GM12878 (cell line): ENCODE measurements at regions not wholly inside any gene's neighbourhood (a gene's known extent, or its start where the extent isn't known, plus 50 kb on each side); places are given as distances from the start of the nearest gene placed in this dataset.

ENCODE experiments used
- ATAC-seq: fragments of 200-7000 bp; cut with Tn5 transposase; 3 replicates; pipeline ENCODE4 v1.9.1; 2020; ENCODE audit warnings: mild to moderate bottlenecking, moderate library complexity
- BruUV-seq: library from RNA; stranded (reverse); fragments of 400-500 nt; replicated peaks from 2 replicates; lab custom pipeline; 2021; lab: Mats Ljungman, UMichigan
- CTCF ChIA-PET: fragments of 300-600 bp; sonication (Branson Sonifier 250); formaldehyde crosslinking; extraction: SDS; loops from one replicate; lab custom pipeline; 2021; ENCODE audit warnings: inconsistent platforms; lab: Yijun Ruan, JAX
- POLR2A ChIA-PET: fragments of 350-600 bp; formaldehyde crosslinking; extraction: SDS; loops from one replicate; lab custom pipeline; 2021; ENCODE audit warnings: inconsistent platforms; lab: Charles Lee
- RAD21 ChIA-PET: fragments of 300-600 bp; sonication (Branson Sonifier 250); formaldehyde crosslinking; loops from one replicate; lab custom pipeline; 2023; ENCODE audit warnings: antibody characterized with exemption; ENCODE audit not compliant: unreplicated experiment; lab: Charles Lee
- SMC1A ChIA-PET: fragments of 300-600 bp; sonication (Branson Sonifier 250); formaldehyde crosslinking; loops from one replicate; lab custom pipeline; 2023; ENCODE audit not compliant: unreplicated experiment, uncharacterized antibody; lab: Charles Lee
- DNase-seq: peaks from one replicate; pipeline ENCODE4 v3.0.0-alpha.2; 2011; ENCODE audit warnings: low read depth, low spot score
- FAIRE-seq: peaks from 3 replicates; lab custom pipeline; 2011; peaks lifted over from hg19 to GRCh38; lab: Jason Lieb, UNC
- H2AFZ ChIP-seq: 2 replicates; pipeline ENCODE4 v1.6.0; 2011; ENCODE audit warnings: low read depth, low read length, control low read depth; ENCODE audit not compliant: control insufficient read depth
- H3K27ac ChIP-seq: 2 replicates; pipeline ENCODE4 v1.5.1; 2011; ENCODE audit warnings: control low read depth; ENCODE audit not compliant: control insufficient read depth, insufficient read depth
- H3K27me3 ChIP-seq, 2 experiments: replicated peaks in 1 of 2; 2 replicates each; pipeline versions ENCODE4 v1.6.0 to v1.6.1; 2011; ENCODE audit warnings: low read length in 1 of 2; ENCODE audit not compliant: control insufficient read depth in 2 of 2, insufficient read depth in 2 of 2
- H3K36me3 ChIP-seq, 2 experiments: 2 replicates each; pipeline ENCODE4 v1.5.1; 2011; ENCODE audit warnings: low read length in 1 of 2; ENCODE audit not compliant: control insufficient read depth in 2 of 2, insufficient read depth in 2 of 2
- H3K4me1 ChIP-seq: 2 replicates; pipeline ENCODE4 v1.6.1; 2011; ENCODE audit warnings: mild to moderate bottlenecking, low read length, moderate library complexity, mixed read lengths; ENCODE audit not compliant: control insufficient read depth, insufficient read depth
- H3K4me2 ChIP-seq: 2 replicates; pipeline ENCODE4 v1.6.0; 2011; ENCODE audit warnings: control low read depth; ENCODE audit not compliant: control insufficient read depth, insufficient read depth
- H3K4me3 ChIP-seq: fragments of 200-600 bp; sonication (generic); 2 replicates; pipeline ENCODE4 v1.5.1; 2016
- H3K79me2 ChIP-seq: 2 replicates; pipeline ENCODE4 v1.6.0; 2011; ENCODE audit warnings: low read length; ENCODE audit not compliant: control insufficient read depth, insufficient read depth
- H3K9ac ChIP-seq: 2 replicates; pipeline ENCODE4 v1.8.0; 2011; ENCODE audit warnings: low read length, control low read depth, mixed read lengths; ENCODE audit not compliant: control insufficient read depth, insufficient read depth
- H3K9me3 ChIP-seq: replicated peaks from 3 replicates; pipeline ENCODE4 v1.5.1; 2011; ENCODE audit warnings: mild to moderate bottlenecking, low read length; ENCODE audit not compliant: control insufficient read depth, insufficient read depth
- H4K20me1 ChIP-seq: 2 replicates; pipeline ENCODE4 v1.6.0; 2011; ENCODE audit not compliant: control insufficient read depth, insufficient read depth
- CBX3 ChIP-seq: fragments of 200-600 bp; sonication (generic); IDR thresholded peaks from 2 replicates; pipeline ENCODE4 v1.6.1; 2016; ENCODE audit warnings: low read depth, borderline replicate concordance
- CHD2 ChIP-seq: IDR thresholded peaks from 2 replicates; pipeline ENCODE4 v1.6.1; 2011; ENCODE audit warnings: low read depth, low read length, improper control_type of control experiment, borderline replicate concordance
- FOS ChIP-seq: IDR thresholded peaks from 3 replicates; pipeline ENCODE4 v1.6.1; 2011; ENCODE audit warnings: borderline replicate concordance; ENCODE audit not compliant: insufficient read length; ENCODE audit errors: extremely low read depth
- NR2C1 ChIP-seq: fragments of 450-650 bp; IDR thresholded peaks from 2 replicates; pipeline ENCODE4 v1.6.1; 2017; ENCODE audit warnings: antibody characterized with exemption, mild to moderate bottlenecking, moderate library complexity
- POLR2AphosphoS2 ChIP-seq: IDR thresholded peaks from 2 replicates; pipeline ENCODE4 v1.6.1; 2011; ENCODE audit warnings: low read depth, mild to moderate bottlenecking, low read length, improper control_type of control experiment, moderate library complexity
- RAD51 ChIP-seq: fragments of 450-650 bp; IDR thresholded peaks from 2 replicates; pipeline ENCODE4 v1.6.1; 2016; ENCODE audit warnings: moderate library complexity, mild to moderate bottlenecking, inconsistent platforms
- TAF1 ChIP-seq: IDR thresholded peaks from 2 replicates; pipeline ENCODE4 v1.6.1; 2011; ENCODE audit warnings: mild to moderate bottlenecking, low read depth, low read length, borderline replicate concordance
- WGBS: methylation state at CpG from one replicate; pipeline ENCODE4 v1.1.6; 2016; ENCODE audit warnings: low lambda C conversion rate; ENCODE audit not compliant: insufficient replicate concordance, insufficient coverage; ENCODE audit errors: missing lambda C conversion rate; 5-methylcytosine and 5-hydroxymethylcytosine counted together
- in situ Hi-C: fragments of 300-500 bp; cut with MboI; formaldehyde crosslinking; loops from 9 replicates; pipeline ENCODE4 v1.14.3; 2018; ENCODE audit warnings: mixed read lengths
- intact Hi-C: fragments of 100-400 bp; cut with micrococcal nuclease; formaldehyde crosslinking; loops from one replicate; pipeline ENCODE4 v1.14.2; 2022; ENCODE audit not compliant: unreplicated experiment
- TF ChIP-seq, protein P1 (sequence below): fragments of 450-650 bp; IDR thresholded peaks from 2 replicates; pipeline ENCODE4 v1.6.1; 2018; ENCODE audit warnings: mild to moderate bottlenecking, low read depth, moderate library complexity; ENCODE audit not compliant: partially characterized antibody
- TF ChIP-seq, protein P2 (sequence below): fragments of 450-650 bp; formaldehyde crosslinking; IDR thresholded peaks from 2 replicates; pipeline ENCODE4 v1.4.0; 2020; ENCODE audit warnings: mild to moderate bottlenecking, moderate library complexity
- TF ChIP-seq, protein P3 (sequence below): fragments of 450-650 bp; IDR thresholded peaks from 2 replicates; pipeline ENCODE4 v1.6.1; 2017; ENCODE audit warnings: borderline replicate concordance
- TF ChIP-seq, protein P4 (sequence below): fragments of 450-650 bp; IDR thresholded peaks from 2 replicates; pipeline ENCODE4 v1.6.1; 2017; ENCODE audit warnings: mild to moderate bottlenecking, moderate library complexity

DNA sequence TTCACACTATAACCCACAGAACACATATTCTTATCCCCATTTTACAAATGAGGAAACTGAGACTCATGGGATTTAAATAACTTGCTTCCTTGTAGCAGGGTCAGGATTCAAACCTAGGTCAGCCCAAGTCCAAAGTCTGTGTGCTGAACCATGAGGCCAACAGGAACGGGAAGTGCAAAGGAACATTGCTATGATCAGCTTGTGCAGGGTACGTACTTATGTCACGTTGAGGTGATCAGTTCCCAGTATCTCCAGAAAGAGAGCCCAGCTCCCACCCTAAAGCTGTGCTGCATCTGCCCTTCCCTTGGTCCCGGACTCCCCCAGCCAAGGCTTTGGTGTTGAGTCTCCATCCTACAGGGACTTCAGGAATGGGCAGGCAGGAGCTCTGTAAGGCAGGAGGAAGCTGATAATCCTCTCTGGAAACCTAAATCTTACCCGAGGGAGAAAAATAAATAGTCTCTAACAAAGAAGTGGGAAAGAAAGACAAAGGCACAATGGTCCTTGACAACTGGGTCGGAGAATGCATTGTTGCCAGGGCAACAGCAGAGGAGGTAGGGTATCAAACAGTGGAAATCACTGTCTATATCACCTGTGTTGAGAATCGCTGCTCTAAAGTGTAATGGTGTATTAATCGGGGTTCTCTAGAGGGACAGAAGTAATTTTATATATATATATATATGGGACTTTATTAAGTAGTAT, 82.5 kb upstream of the FICD start:
- WGBS: 14% methylated on average over 8 of the region's 8 CpGs
- H3K9me3 ChIP-seq: no peaks in the 10 kb centered on the region
- no peaks in the 10 kb centered on the region for H4K20me1 ChIP-seq
- no peak overlapping the region for H3K27ac ChIP-seq
- DNase-seq: no peak
- ChIA-PET SMC1A (no interaction called here), RAD21 (no interaction called here), CTCF (interaction anchor here (1.0 kb wide), 1 partner anchor 25 kb away, joined by 3 read pairs; no protein-coding TSS in a partner anchor), POLR2A (no interaction called here)
- intact Hi-C loops: no loop called here
- H3K36me3 ChIP-seq: no peaks in the 10 kb centered on the region
- FAIRE-seq: no peak
- no peak overlapping the region for H3K4me3 ChIP-seq
- H3K9ac ChIP-seq: no peak overlapping the region
- no peaks in the 10 kb centered on the region for H3K4me1 ChIP-seq
- H3K27me3 ChIP-seq: peaks cover 0 to 2% of the 10 kb centered on the region in 2 experiments; a peak in 1 of 4 replicates
- no peak overlapping the region for H3K4me2 ChIP-seq
- no peak overlapping the region for H2AFZ ChIP-seq
- BruUV-seq: no TSS peak
- in situ Hi-C loops: no loop called here
- ATAC-seq: no peak
- no peaks in the 10 kb centered on the region for H3K79me2 ChIP-seq
- TF ChIP-seq NR2C1 (no peak), TAF1 (no peak), POLR2AphosphoS2 (no peak), CHD2 (no peak), CBX3 (no peak), FOS (no peak), RAD51 (no peak)
- TF ChIP-seq, protein P1, sequence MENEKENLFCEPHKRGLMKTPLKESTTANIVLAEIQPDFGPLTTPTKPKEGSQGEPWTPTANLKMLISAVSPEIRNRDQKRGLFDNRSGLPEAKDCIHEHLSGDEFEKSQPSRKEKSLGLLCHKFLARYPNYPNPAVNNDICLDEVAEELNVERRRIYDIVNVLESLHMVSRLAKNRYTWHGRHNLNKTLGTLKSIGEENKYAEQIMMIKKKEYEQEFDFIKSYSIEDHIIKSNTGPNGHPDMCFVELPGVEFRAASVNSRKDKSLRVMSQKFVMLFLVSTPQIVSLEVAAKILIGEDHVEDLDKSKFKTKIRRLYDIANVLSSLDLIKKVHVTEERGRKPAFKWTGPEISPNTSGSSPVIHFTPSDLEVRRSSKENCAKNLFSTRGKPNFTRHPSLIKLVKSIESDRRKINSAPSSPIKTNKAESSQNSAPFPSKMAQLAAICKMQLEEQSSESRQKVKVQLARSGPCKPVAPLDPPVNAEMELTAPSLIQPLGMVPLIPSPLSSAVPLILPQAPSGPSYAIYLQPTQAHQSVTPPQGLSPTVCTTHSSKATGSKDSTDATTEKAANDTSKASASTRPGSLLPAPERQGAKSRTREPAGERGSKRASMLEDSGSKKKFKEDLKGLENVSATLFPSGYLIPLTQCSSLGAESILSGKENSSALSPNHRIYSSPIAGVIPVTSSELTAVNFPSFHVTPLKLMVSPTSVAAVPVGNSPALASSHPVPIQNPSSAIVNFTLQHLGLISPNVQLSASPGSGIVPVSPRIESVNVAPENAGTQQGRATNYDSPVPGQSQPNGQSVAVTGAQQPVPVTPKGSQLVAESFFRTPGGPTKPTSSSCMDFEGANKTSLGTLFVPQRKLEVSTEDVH: no peak
- TF ChIP-seq, protein P2, sequence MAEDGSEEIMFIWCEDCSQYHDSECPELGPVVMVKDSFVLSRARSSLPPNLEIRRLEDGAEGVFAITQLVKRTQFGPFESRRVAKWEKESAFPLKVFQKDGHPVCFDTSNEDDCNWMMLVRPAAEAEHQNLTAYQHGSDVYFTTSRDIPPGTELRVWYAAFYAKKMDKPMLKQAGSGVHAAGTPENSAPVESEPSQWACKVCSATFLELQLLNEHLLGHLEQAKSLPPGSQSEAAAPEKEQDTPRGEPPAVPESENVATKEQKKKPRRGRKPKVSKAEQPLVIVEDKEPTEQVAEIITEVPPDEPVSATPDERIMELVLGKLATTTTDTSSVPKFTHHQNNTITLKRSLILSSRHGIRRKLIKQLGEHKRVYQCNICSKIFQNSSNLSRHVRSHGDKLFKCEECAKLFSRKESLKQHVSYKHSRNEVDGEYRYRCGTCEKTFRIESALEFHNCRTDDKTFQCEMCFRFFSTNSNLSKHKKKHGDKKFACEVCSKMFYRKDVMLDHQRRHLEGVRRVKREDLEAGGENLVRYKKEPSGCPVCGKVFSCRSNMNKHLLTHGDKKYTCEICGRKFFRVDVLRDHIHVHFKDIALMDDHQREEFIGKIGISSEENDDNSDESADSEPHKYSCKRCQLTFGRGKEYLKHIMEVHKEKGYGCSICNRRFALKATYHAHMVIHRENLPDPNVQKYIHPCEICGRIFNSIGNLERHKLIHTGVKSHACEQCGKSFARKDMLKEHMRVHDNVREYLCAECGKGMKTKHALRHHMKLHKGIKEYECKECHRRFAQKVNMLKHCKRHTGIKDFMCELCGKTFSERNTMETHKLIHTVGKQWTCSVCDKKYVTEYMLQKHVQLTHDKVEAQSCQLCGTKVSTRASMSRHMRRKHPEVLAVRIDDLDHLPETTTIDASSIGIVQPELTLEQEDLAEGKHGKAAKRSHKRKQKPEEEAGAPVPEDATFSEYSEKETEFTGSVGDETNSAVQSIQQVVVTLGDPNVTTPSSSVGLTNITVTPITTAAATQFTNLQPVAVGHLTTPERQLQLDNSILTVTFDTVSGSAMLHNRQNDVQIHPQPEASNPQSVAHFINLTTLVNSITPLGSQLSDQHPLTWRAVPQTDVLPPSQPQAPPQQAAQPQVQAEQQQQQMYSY (CRISPR knock-in tag): no peak
- TF ChIP-seq, protein P3, sequence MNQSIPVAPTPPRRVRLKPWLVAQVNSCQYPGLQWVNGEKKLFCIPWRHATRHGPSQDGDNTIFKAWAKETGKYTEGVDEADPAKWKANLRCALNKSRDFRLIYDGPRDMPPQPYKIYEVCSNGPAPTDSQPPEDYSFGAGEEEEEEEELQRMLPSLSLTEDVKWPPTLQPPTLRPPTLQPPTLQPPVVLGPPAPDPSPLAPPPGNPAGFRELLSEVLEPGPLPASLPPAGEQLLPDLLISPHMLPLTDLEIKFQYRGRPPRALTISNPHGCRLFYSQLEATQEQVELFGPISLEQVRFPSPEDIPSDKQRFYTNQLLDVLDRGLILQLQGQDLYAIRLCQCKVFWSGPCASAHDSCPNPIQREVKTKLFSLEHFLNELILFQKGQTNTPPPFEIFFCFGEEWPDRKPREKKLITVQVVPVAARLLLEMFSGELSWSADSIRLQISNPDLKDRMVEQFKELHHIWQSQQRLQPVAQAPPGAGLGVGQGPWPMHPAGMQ: no peak
- TF ChIP-seq, protein P4, sequence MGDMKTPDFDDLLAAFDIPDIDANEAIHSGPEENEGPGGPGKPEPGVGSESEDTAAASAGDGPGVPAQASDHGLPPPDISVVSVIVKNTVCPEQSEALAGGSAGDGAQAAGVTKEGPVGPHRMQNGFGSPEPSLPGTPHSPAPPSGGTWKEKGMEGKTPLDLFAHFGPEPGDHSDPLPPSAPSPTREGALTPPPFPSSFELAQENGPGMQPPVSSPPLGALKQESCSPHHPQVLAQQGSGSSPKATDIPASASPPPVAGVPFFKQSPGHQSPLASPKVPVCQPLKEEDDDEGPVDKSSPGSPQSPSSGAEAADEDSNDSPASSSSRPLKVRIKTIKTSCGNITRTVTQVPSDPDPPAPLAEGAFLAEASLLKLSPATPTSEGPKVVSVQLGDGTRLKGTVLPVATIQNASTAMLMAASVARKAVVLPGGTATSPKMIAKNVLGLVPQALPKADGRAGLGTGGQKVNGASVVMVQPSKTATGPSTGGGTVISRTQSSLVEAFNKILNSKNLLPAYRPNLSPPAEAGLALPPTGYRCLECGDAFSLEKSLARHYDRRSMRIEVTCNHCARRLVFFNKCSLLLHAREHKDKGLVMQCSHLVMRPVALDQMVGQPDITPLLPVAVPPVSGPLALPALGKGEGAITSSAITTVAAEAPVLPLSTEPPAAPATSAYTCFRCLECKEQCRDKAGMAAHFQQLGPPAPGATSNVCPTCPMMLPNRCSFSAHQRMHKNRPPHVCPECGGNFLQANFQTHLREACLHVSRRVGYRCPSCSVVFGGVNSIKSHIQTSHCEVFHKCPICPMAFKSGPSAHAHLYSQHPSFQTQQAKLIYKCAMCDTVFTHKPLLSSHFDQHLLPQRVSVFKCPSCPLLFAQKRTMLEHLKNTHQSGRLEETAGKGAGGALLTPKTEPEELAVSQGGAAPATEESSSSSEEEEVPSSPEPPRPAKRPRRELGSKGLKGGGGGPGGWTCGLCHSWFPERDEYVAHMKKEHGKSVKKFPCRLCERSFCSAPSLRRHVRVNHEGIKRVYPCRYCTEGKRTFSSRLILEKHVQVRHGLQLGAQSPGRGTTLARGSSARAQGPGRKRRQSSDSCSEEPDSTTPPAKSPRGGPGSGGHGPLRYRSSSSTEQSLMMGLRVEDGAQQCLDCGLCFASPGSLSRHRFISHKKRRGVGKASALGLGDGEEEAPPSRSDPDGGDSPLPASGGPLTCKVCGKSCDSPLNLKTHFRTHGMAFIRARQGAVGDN: no peak
